Thyroid gland (tissue), 4 donors: ENCODE measurements at regions not wholly inside any gene's neighbourhood (a gene's known extent, or its start where the extent isn't known, plus 50 kb on each side); places are given as distances from the start of the nearest gene placed in this dataset.

Source experiments
- POLR2A ChIP-seq, 2 donors: fragments of 450-650 bp; IDR thresholded peaks; one replicate each; pipeline ENCODE4 v1.6.1; 2017; ENCODE audit warnings: antibody characterized with exemption in 2 of 2, mild to moderate bottlenecking in 2 of 2, moderate library complexity in 1 of 2
- TF ChIP-seq, protein P1 (sequence below), 6 experiments: fragments of 200-600 bp in 3 of 6; fragments of 450-650 bp in 3 of 6; sonication (generic) in 3 of 6; IDR thresholded peaks; one replicate each; pipeline ENCODE4 v1.5.1; 2016 to 2019; ENCODE audit warnings: antibody characterized with exemption in 6 of 6, mild to moderate bottlenecking in 2 of 6, inconsistent platforms in 1 of 6, moderate library complexity in 1 of 6

DNA sequence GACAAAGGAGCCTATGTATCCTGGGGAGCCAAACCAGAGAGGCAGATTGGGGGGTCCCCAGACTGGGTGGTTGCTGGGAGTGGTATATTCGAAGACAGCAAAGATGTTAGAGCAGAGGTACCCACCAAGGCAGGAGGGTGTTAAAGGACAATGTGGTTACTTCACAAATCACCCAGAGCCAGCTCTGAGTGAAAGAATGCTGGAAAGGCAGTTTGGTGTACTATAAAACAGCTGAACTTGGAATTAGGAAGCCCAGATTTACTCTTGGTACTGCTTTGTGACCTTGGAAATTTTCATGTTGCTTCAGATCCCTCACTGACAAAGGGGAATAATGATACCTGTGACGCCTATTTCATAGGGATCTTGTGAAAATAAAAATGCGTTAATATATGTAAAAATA, 121.6 kb downstream of the CD164 start:
- TF ChIP-seq, protein P1, sequence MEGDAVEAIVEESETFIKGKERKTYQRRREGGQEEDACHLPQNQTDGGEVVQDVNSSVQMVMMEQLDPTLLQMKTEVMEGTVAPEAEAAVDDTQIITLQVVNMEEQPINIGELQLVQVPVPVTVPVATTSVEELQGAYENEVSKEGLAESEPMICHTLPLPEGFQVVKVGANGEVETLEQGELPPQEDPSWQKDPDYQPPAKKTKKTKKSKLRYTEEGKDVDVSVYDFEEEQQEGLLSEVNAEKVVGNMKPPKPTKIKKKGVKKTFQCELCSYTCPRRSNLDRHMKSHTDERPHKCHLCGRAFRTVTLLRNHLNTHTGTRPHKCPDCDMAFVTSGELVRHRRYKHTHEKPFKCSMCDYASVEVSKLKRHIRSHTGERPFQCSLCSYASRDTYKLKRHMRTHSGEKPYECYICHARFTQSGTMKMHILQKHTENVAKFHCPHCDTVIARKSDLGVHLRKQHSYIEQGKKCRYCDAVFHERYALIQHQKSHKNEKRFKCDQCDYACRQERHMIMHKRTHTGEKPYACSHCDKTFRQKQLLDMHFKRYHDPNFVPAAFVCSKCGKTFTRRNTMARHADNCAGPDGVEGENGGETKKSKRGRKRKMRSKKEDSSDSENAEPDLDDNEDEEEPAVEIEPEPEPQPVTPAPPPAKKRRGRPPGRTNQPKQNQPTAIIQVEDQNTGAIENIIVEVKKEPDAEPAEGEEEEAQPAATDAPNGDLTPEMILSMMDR (IDR thresholded peaks at IDR 0.05) = no peak
- TF ChIP-seq POLR2A (IDR thresholded peaks at IDR 0.05) = no peak
